Neutrophil (primary cell): ENCODE measurements at regions not wholly inside any gene's neighbourhood (a gene's known extent, or its start where the extent isn't known, plus 50 kb on each side); places are given as distances from the start of the nearest gene placed in this dataset.

Experiments
- H3K27ac ChIP-seq: fragments of 200-600 bp; sonication (generic); 2 replicates; pipeline ENCODE4 v1.5.1; 2016; ENCODE audit warnings: mild to moderate bottlenecking, moderate library complexity
- H3K27me3 ChIP-seq: fragments of 200-600 bp; sonication (generic); 2 replicates; pipeline ENCODE4 v1.6.0; 2016; ENCODE audit warnings: mild to moderate bottlenecking
- H3K36me3 ChIP-seq: fragments of 200-600 bp; sonication (generic); 2 replicates; pipeline ENCODE4 v1.5.1; 2017
- H3K4me1 ChIP-seq, 2 experiments: fragments of 200-600 bp in 1 of 2; sonication (generic) in 1 of 2; 1 replicate in 1 of 2; 2 replicates in 1 of 2; pipeline versions ENCODE4 v1.5.1 to v1.6.1; 2013 to 2016; ENCODE audit warnings: low read depth in 1 of 2, low read length in 1 of 2, mild to moderate bottlenecking in 1 of 2, moderate library complexity in 1 of 2; ENCODE audit not compliant: control insufficient read depth in 1 of 2, insufficient read depth in 1 of 2
- H3K4me3 ChIP-seq, 2 experiments: fragments of 200-600 bp in 1 of 2; sonication (generic) in 1 of 2; 1 replicate in 1 of 2; 2 replicates in 1 of 2; pipeline ENCODE4 v1.5.1; 2013 to 2016; ENCODE audit warnings: low read depth in 1 of 2, low read length in 1 of 2, mild to moderate bottlenecking in 1 of 2, moderate library complexity in 1 of 2
- H3K9me3 ChIP-seq: fragments of 200-600 bp; sonication (generic); 2 replicates; pipeline ENCODE4 v1.5.1; 2016
- CTCF ChIP-seq: fragments of 200-600 bp; sonication (generic); IDR thresholded peaks from 2 replicates; pipeline ENCODE4 v1.5.1; 2016; ENCODE audit warnings: antibody characterized with exemption

- Histone ChIP-seq H3K36me3 (no peaks in the 10 kb centered on the region), H3K4me3 (no peak overlapping the region), H3K27me3 (no peaks in the 10 kb centered on the region), H3K4me1 (no peaks in the 10 kb centered on the region), H3K9me3 (no peaks in the 10 kb centered on the region), H3K27ac (no peak overlapping the region)
- no peak for TF ChIP-seq CTCF
Observed at GRCh38 chr12:93154096-93154728, 223.5 kb upstream of the NUDT4 start.

DNA sequence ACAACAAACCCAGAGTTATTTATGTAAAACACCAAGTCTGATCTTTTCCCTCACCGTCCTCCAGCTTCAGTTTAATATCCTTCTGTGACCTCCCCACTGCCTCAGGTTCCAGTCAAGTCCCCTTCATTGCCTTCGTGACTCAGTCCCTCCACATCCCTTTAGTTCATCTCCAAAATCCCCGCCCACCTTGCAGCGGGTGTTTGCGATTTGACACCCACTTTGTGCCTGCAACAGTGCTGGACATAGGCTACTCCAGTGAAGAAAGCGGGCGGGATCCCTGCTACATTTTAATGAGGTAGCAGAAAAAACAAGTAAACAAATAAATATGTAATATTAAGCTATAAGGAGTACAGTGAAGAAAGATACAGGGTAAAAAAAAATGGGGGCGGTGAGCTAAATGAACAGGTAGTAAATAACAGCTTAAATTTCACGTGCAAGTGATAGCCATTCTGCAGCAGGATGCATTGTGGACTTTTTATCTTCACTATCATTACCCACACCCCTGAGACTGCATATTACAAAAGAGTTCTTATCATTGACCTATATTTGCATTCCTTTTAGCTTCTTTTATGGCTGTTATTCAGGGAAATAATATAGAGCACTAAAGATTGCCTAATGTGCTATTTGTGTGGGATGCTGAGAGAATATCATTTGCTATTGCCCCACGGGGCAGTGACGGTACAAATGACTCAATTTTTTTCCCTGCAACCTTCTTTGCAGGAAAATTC lies 222.8 kb upstream of the NUDT4 start:
- no peaks in the 10 kb centered on the region for H3K36me3 ChIP-seq

GRCh38 chr12:93156086-93156716 lies 221.5 kb upstream of the NUDT4 start:
- no peaks in the 10 kb centered on the region for H3K36me3 ChIP-seq
- H3K27me3 ChIP-seq, result no peaks in the 10 kb centered on the region
- no peak for TF ChIP-seq CTCF
- H3K4me1 ChIP-seq, result no peaks in the 10 kb centered on the region
- H3K9me3 ChIP-seq, result no peaks in the 10 kb centered on the region
- no peak overlapping the region for H3K4me3 ChIP-seq
- H3K27ac ChIP-seq, result no peak overlapping the region

More for the DNA sequence above, 222.8 kb upstream of the NUDT4 start:
- TF ChIP-seq CTCF, result no peak
- no peaks in the 10 kb centered on the region for H3K27me3 ChIP-seq
- no peaks in the 10 kb centered on the region for H3K9me3 ChIP-seq
- no peaks in the 10 kb centered on the region for H3K4me1 ChIP-seq
- no peak overlapping the region for H3K4me3 ChIP-seq
- H3K27ac ChIP-seq, result no peak overlapping the region

DNA sequence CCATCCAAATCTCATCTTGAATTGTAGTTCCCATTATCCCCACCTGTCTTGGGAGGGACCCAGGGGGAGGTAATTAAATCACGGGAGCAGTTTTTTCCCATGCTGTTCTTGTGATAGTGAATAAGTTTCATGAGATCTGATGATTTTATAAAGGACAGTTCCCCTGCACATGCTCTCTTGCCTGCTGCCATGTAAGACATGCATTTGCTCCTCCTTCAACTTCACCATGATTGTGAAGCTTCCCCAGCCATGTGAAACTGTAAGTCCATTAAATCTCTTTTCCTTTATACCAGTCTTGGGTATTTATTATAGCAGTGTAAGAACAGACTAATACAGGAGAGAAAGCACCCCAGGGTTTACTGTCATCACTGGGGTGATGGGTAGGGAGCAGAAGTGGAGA lies 220.4 kb upstream of the NUDT4 start:
- no peaks in the 10 kb centered on the region for H3K36me3 ChIP-seq
- H3K4me3 ChIP-seq, result no peak overlapping the region
- H3K9me3 ChIP-seq, result no peaks in the 10 kb centered on the region
- H3K27me3 ChIP-seq, result no peaks in the 10 kb centered on the region
- no peak for TF ChIP-seq CTCF
- no peak overlapping the region for H3K27ac ChIP-seq
- H3K4me1 ChIP-seq, result no peaks in the 10 kb centered on the region

- Histone ChIP-seq H3K4me3 (no peak overlapping the region), H3K4me1 (no peaks in the 10 kb centered on the region), H3K9me3 (no peaks in the 10 kb centered on the region), H3K27ac (no peak overlapping the region), H3K27me3 (no peaks in the 10 kb centered on the region), H3K36me3 (no peaks in the 10 kb centered on the region)
- no peak for TF ChIP-seq CTCF
Observed at GRCh38 chr12:93158065-93158843, 219.5 kb upstream of the NUDT4 start.
